Neural crest cell (in vitro differentiated cells): ENCODE measurements at regions not wholly inside any gene's neighbourhood (a gene's known extent, or its start where the extent isn't known, plus 50 kb on each side); places are given as distances from the start of the nearest gene placed in this dataset.

Experiments used
- DNase-seq: peaks from one replicate; pipeline ENCODE4 v3.0.0; 2021; ENCODE audit warnings: low read depth, mixed read lengths, low spot score
- H3K27ac Mint-ChIP-seq: one replicate; pipeline ENCODE4 v1.8.0; 2021; ENCODE audit warnings: mild to moderate bottlenecking, mixed read lengths; ENCODE audit not compliant: unreplicated experiment
- H3K27me3 Mint-ChIP-seq: 2 replicates; pipeline ENCODE4 v1.8.0; 2021; ENCODE audit warnings: low read depth, mild to moderate bottlenecking, mixed read lengths
- H3K36me3 Mint-ChIP-seq: 2 replicates; pipeline ENCODE4 v1.8.0; 2021; ENCODE audit warnings: low read depth, mild to moderate bottlenecking, mixed read lengths
- H3K4me1 Mint-ChIP-seq: 2 replicates; pipeline ENCODE4 v1.8.0; 2021; ENCODE audit warnings: mixed read lengths
- H3K4me3 Mint-ChIP-seq: one replicate; pipeline ENCODE4 v1.8.0; 2021; ENCODE audit warnings: mild to moderate bottlenecking, mixed read lengths
- H3K9me3 Mint-ChIP-seq: 2 replicates; pipeline ENCODE4 v1.8.0; 2021; ENCODE audit warnings: mixed read lengths
- TF ChIP-seq, protein P1 (sequence below): fragments of 200-600 bp; sonication (generic); conservative IDR thresholded peaks from 2 replicates; pipeline ENCODE4 v1.5.0; 2021; ENCODE audit warnings: antibody characterized with exemption, mild to moderate bottlenecking

DNA sequence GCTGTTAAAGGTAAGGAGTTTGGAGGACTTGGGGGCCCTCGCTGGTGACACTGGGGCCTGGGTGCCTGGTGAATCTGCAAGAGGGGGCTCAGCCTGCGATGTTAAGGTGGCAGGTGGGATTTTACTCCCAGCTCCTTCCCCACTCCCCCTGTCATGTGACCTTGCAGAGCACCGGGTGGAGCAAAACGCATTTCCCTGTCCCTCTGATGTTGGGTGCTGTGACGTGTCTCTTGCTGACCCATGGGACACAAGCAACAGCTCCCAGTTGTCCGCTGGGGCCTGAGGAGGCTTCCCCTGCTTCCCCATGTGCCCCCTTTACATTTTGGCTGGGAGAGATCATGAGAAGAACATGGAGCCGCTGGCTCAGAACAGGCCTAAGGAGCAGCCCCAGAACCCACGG is 319.0 kb downstream of the MATN1 start:
- Mint-ChIP-seq H3K9me3 (no peaks in the 10 kb centered on the region), H3K4me1 (peaks cover 12% of the 10 kb centered on the region), H3K36me3 (no peaks in the 10 kb centered on the region), H3K4me3 (no peak overlapping the region), H3K27ac (no peak overlapping the region), H3K27me3 (peaks cover 4% of the 10 kb centered on the region)
- DNase-seq = no peak
- TF ChIP-seq, protein P1, sequence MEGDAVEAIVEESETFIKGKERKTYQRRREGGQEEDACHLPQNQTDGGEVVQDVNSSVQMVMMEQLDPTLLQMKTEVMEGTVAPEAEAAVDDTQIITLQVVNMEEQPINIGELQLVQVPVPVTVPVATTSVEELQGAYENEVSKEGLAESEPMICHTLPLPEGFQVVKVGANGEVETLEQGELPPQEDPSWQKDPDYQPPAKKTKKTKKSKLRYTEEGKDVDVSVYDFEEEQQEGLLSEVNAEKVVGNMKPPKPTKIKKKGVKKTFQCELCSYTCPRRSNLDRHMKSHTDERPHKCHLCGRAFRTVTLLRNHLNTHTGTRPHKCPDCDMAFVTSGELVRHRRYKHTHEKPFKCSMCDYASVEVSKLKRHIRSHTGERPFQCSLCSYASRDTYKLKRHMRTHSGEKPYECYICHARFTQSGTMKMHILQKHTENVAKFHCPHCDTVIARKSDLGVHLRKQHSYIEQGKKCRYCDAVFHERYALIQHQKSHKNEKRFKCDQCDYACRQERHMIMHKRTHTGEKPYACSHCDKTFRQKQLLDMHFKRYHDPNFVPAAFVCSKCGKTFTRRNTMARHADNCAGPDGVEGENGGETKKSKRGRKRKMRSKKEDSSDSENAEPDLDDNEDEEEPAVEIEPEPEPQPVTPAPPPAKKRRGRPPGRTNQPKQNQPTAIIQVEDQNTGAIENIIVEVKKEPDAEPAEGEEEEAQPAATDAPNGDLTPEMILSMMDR = no peak

DNA sequence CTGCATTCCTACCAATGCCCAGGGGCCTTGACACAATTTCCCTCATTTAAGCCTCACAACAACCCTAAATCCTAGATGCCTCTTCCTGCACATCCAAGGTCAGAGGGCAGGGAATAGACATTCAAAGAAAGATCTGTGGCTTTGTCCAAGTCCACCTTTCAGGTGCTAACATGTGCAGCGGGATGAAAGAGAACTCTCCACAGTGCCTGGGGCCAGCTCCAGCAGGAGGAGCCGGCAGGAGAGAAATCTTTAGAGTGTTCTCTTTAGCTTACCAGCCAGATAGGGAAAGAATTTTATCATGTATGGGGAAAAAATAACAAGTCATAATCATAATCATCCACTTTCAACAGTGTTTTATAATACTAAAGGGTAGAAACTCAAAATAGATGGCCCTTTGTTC is 319.7 kb downstream of the MATN1 start:
- H3K27ac Mint-ChIP-seq = no peak overlapping the region
- TF ChIP-seq, protein P1 = no peak
- DNase-seq = no peak
- peaks cover 12% of the 10 kb centered on the region for H3K4me1 Mint-ChIP-seq
- H3K36me3 Mint-ChIP-seq = no peaks in the 10 kb centered on the region
- H3K4me3 Mint-ChIP-seq = no peak overlapping the region
- H3K27me3 Mint-ChIP-seq = peaks cover 4% of the 10 kb centered on the region
- H3K9me3 Mint-ChIP-seq = no peaks in the 10 kb centered on the region

DNA sequence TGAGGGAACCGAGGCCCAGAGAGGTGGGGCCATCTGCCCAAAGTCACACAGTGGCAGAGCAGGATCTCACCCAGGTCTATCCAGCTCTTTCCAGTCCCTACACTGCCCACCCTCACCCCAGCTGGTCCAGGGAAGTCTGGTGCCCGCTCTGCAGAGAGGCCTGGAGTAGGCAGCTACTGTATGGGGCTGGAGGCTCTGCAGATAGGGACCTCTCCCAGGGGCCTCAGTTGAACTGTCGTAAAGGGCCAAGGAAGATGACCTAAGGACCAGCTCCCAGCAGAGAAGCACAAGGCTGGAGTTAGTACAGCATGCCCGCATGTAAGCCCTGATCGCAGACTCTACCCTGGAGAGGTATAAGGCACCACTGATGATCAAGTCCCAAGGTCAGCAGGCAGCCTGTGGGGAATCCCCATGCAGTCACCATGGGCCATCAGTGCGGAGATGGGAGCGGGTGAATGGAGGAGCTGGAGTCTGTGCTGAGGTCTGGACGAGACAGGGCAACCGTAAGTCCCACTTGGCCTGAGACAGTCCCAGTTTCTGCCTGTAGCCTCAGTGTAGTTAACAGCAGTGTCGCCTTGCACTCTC is 320.2 kb downstream of the MATN1 start:
- Mint-ChIP-seq H3K4me1 (peaks cover 12% of the 10 kb centered on the region), H3K27me3 (peaks cover 4% of the 10 kb centered on the region), H3K9me3 (no peaks in the 10 kb centered on the region), H3K36me3 (no peaks in the 10 kb centered on the region), H3K4me3 (no peak overlapping the region), H3K27ac (no peak overlapping the region)
- DNase-seq = no peak
- TF ChIP-seq, protein P1 = no peak

DNA sequence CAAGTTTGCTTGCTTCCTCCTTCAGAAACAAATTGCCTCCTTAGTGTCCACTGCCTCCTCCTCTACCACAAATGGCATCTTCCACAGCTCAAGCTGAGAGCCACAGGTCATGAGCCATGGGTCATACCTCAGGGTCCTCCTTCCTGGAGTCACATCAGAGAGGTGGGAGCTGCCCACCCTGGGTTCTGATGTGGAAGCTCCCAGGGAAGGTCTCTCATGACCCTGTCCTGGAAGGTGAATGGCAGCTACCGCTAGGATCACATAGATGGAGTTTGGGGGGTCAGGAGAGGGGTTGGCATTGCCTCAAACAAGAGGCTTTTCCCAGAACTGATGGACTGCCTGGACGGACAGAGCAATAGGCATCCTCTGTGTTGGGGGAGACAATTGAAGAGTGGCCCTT is 321.4 kb downstream of the MATN1 start:
- H3K4me1 Mint-ChIP-seq = peaks cover 12% of the 10 kb centered on the region
- H3K27ac Mint-ChIP-seq = no peak overlapping the region
- no peaks in the 10 kb centered on the region for H3K9me3 Mint-ChIP-seq
- peaks cover 4% of the 10 kb centered on the region for H3K27me3 Mint-ChIP-seq
- no peak for DNase-seq
- H3K36me3 Mint-ChIP-seq = no peaks in the 10 kb centered on the region
- TF ChIP-seq, protein P1 = no peak
- no peak overlapping the region for H3K4me3 Mint-ChIP-seq

DNA sequence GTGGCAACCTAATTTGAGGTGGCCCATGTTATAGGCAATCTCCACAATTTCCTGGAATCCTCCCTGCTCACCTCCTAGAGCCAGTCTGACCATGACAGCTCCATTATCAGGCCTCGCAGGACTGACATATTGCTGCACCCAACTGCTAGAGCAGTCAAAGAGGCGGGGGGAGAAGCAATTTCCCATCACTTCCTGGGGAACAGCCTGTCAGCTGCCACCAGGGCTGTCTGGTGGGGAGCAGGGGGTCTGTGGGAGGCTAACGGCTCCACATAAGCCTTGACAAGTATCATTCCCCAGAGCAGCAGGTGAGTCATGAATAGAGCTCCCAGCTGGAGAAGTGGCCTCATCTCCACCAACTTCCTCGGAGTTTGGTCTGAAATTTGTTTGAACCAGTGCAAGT is 322.9 kb downstream of the MATN1 start:
- no peaks in the 10 kb centered on the region for H3K9me3 Mint-ChIP-seq
- TF ChIP-seq, protein P1 = no peak
- no peak overlapping the region for H3K4me3 Mint-ChIP-seq
- no peak for DNase-seq
- H3K36me3 Mint-ChIP-seq = no peaks in the 10 kb centered on the region
- H3K4me1 Mint-ChIP-seq = peaks cover 24% of the 10 kb centered on the region
- H3K27ac Mint-ChIP-seq = no peak overlapping the region
- peaks cover 4% of the 10 kb centered on the region for H3K27me3 Mint-ChIP-seq

DNA sequence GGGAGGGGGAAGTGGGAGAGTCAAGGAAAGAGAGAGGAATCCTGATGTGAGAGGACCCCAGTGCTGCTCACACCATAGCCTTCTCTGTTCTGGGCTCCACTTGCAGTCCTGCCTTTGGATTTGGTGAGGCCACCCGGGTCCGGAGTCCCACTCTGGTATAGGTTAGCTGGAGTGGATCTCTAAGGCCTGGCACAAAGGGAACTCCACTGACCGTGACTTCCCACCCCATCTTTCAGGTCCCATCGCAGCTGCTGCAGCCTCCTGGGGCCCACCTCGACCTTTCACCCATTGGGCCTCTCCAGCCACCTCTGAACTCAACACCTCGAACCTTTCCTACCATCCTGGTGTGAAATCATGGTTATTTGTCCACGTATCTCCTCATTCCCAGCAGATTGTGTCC is 324.4 kb downstream of the MATN1 start:
- TF ChIP-seq, protein P1 = no peak
- peaks cover 7% of the 10 kb centered on the region for H3K27me3 Mint-ChIP-seq
- no peaks in the 10 kb centered on the region for H3K36me3 Mint-ChIP-seq
- H3K27ac Mint-ChIP-seq = no peak overlapping the region
- DNase-seq = no peak
- H3K4me3 Mint-ChIP-seq = no peak overlapping the region
- H3K4me1 Mint-ChIP-seq = peaks cover 28% of the 10 kb centered on the region
- H3K9me3 Mint-ChIP-seq = no peaks in the 10 kb centered on the region
